HG02943 (cell line): ENCODE measurements at regions not wholly inside any gene's neighbourhood (a gene's known extent, or its start where the extent isn't known, plus 50 kb on each side); places are given as distances from the start of the nearest gene placed in this dataset.

Experiments
- ATAC-seq: cut with Tn5 transposase; IDR thresholded peaks from one replicate; pipeline ENCODE4 v1.9.1; 2021; ENCODE audit warnings: mild to moderate bottlenecking, low read depth, moderate library complexity; ENCODE audit not compliant: unreplicated experiment

GRCh38 chr13:59157181-59157580 lies 1006.5 kb downstream of the DIAPH3 start:
- no peak for ATAC-seq

GRCh38 chr13:59166174-59166573 lies 997.6 kb downstream of the DIAPH3 start:
- no peak for ATAC-seq

- ATAC-seq, result no peak
Observed at GRCh38 chr13:59172076-59172475, 991.7 kb downstream of the DIAPH3 start.

- no peak for ATAC-seq
Observed at GRCh38 chr13:59176775-59177174, 987.0 kb downstream of the DIAPH3 start.

GRCh38 chr13:59178344-59178743 lies 985.4 kb downstream of the DIAPH3 start:
- no peak for ATAC-seq

- no peak for ATAC-seq
Observed at GRCh38 chr13:59182241-59182640, 981.5 kb downstream of the DIAPH3 start.

GRCh38 chr13:59197397-59197796 lies 966.3 kb downstream of the DIAPH3 start:
- no peak for ATAC-seq

GRCh38 chr13:59201841-59202240 lies 961.9 kb downstream of the DIAPH3 start:
- ATAC-seq, result no peak

GRCh38 chr13:59203855-59204254 lies 959.9 kb downstream of the DIAPH3 start:
- no peak for ATAC-seq

- no peak for ATAC-seq
Observed at GRCh38 chr13:59205501-59205900, 958.2 kb downstream of the DIAPH3 start.

GRCh38 chr13:59208405-59209195 lies 955.1 kb downstream of the DIAPH3 start:
- ATAC-seq, result no peak

- ATAC-seq, result no peak
Observed at GRCh38 chr13:59210543-59210942, 953.2 kb downstream of the DIAPH3 start.

- ATAC-seq, result no peak
Observed at GRCh38 chr13:59211606-59212005, 952.1 kb downstream of the DIAPH3 start.

GRCh38 chr13:59229401-59229800 lies 934.3 kb downstream of the DIAPH3 start:
- no peak for ATAC-seq

- ATAC-seq, result no peak
Observed at GRCh38 chr13:59229861-59230260, 933.9 kb downstream of the DIAPH3 start.

GRCh38 chr13:59230484-59231264 lies 933.1 kb downstream of the DIAPH3 start:
- no peak for ATAC-seq

GRCh38 chr13:59236309-59236919 lies 927.3 kb downstream of the DIAPH3 start:
- ATAC-seq, result no peak

- no peak for ATAC-seq
Observed at GRCh38 chr13:59236944-59237343, 926.8 kb downstream of the DIAPH3 start.

GRCh38 chr13:59247171-59247570 lies 916.6 kb downstream of the DIAPH3 start:
- ATAC-seq, result no peak

GRCh38 chr13:59250336-59251189 lies 913.2 kb downstream of the DIAPH3 start:
- ATAC-seq, result no peak
